IgD-negative memory B cell (primary cell): ENCODE measurements at regions not wholly inside any gene's neighbourhood (a gene's known extent, or its start where the extent isn't known, plus 50 kb on each side); places are given as distances from the start of the nearest gene placed in this dataset.

ENCODE experiments used
- H3K27ac Mint-ChIP-seq, 3 donors: one replicate each; pipeline ENCODE4 v1.8.0; 2020 to 2022; ENCODE audit warnings: mild to moderate bottlenecking in 3 of 3, mixed read lengths in 3 of 3, moderate library complexity in 1 of 3
- H3K27me3 Mint-ChIP-seq: one replicate; pipeline ENCODE4 v1.8.0; 2021; ENCODE audit warnings: mixed read lengths
- H3K36me3 Mint-ChIP-seq: one replicate; pipeline ENCODE4 v1.8.0; 2020; ENCODE audit warnings: mild to moderate bottlenecking, mixed read lengths
- H3K4me1 Mint-ChIP-seq, 3 donors: one replicate each; pipeline ENCODE4 v1.8.0; 2020 to 2022; ENCODE audit warnings: mixed read lengths in 3 of 3, mild to moderate bottlenecking in 1 of 3
- H3K4me3 Mint-ChIP-seq, 4 donors: one replicate each; pipeline ENCODE4 v1.8.0; 2020 to 2022; ENCODE audit warnings: mild to moderate bottlenecking in 4 of 4, mixed read lengths in 4 of 4, moderate library complexity in 3 of 4
- H3K9me3 Mint-ChIP-seq, 3 donors: one replicate each; pipeline ENCODE4 v1.8.0; 2020 to 2021; ENCODE audit warnings: mixed read lengths in 3 of 3, mild to moderate bottlenecking in 1 of 3

DNA sequence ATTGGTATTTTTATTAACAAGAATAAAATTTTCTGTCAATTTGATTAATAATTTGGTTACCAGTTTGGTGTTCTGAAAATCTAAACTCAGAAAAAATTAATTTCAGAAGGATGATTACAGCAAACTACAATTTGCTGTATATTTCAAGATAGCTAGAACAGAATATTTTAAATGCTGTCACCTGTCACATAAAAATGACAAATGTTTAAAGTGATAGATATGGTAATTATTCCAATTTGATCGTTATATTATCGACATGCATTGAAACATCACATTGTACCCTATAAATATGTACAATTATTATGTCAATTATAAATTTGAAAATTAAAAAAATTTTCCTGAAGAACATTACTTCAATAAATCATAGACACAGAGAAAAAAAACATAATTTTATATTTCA is 56.9 kb upstream of the SLITRK5 start:
- Mint-ChIP-seq H3K36me3 (no peaks in the 10 kb centered on the region), H3K4me3 (no peak overlapping the region), H3K27ac (no peak overlapping the region), H3K9me3 (peaks cover 0 to 6% (median 3%) of the 10 kb centered on the region in 3 donors), H3K4me1 (no peaks in the 10 kb centered on the region), H3K27me3 (no peaks in the 10 kb centered on the region)
